ENCODE measurements at regions not wholly inside any gene's neighbourhood (a gene's known extent, or its start where the extent isn't known, plus 50 kb on each side); places are given as distances from the start of the nearest gene placed in this dataset.

DNA sequence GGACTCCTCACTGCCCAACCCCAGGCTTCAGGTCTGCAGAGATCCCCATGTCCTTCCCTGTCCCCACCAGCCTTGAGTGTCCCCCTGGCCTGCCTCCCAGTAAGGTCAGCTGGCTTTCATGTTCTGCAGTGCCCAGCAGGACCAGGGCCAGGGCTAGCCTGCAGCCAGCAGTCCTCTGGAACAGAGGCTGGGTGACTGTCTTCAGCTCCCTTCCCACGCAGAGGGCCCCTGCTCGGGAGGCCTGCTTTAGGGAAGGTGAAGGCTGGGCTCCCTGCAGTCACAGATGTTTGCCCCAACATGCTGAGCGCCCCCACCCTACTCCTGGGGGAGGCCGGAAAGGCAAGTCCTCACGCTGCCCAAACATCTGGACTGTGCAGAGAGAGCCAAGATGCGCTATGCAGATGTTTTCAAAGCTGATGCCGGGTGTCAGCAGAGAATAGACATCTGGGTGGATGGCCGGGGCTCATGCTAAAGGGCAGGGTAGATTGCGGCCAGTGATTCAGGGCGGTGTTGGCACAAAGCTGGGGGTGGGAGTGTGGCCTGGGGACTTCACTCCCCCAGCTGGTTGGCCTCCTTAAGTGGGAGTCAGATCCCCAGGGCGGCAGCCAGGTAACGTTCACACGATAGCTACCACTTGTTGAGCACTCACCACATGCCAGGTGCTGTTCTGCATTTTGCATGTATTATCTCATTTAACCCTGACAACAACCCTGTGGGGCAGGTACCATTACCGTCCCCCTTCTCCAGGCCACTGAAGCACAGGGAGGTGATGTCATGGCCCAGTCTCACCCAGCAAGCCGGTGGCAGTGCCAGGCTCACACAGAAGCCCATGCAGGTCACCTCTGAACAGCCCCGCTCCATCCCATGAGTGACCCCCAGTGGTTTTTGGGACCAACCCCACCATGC lies 71.2 kb upstream of the COL13A1 start:
- Histone ChIP-seq H3K36me3 (no peaks in the 10 kb centered on the region), H3K9me3 (no peaks in the 10 kb centered on the region), H3K4me1 (peaks cover 9% of the 10 kb centered on the region), H3K27me3 (no peaks in the 10 kb centered on the region), H3K4me3 (ENCODE audit: low read depth, low read length) (no peak overlapping the region)
- no peak for DNase-seq
- no peak for TF ChIP-seq CTCF (IDR thresholded peaks at IDR 0.05; ENCODE audit: low read depth, low read length)

- Histone ChIP-seq H3K4me3 (ENCODE audit: low read depth, low read length) (no peak overlapping the region), H3K4me1 (peaks cover 9% of the 10 kb centered on the region), H3K9me3 (no peaks in the 10 kb centered on the region), H3K27me3 (no peaks in the 10 kb centered on the region), H3K36me3 (no peaks in the 10 kb centered on the region)
- TF ChIP-seq CTCF (IDR thresholded peaks at IDR 0.05; ENCODE audit: low read depth, low read length) = no peak
- DNase-seq = no peak
These were observed 70.5 kb upstream of the COL13A1 start for GRCh38 chr10:69731184-69731583.

- TF ChIP-seq CTCF (IDR thresholded peaks at IDR 0.05; ENCODE audit: low read depth, low read length) = no peak
- no peak for DNase-seq
- peaks cover 9% of the 10 kb centered on the region for H3K4me1 ChIP-seq
These were observed 70.0 kb upstream of the COL13A1 start for GRCh38 chr10:69731698-69732097.

GRCh38 chr10:69732147-69732825 lies 69.4 kb upstream of the COL13A1 start:
- no peak for TF ChIP-seq CTCF (IDR thresholded peaks at IDR 0.05; ENCODE audit: low read depth, low read length)
- peaks cover 9% of the 10 kb centered on the region for H3K4me1 ChIP-seq
- H3K36me3 ChIP-seq = no peaks in the 10 kb centered on the region
- no peaks in the 10 kb centered on the region for H3K27me3 ChIP-seq
- no peaks in the 10 kb centered on the region for H3K9me3 ChIP-seq
- H3K4me3 ChIP-seq (ENCODE audit: low read depth, low read length) = no peak overlapping the region
- no peak for DNase-seq

More at GRCh38 chr10:69731698-69732097, 70.0 kb upstream of the COL13A1 start:
- H3K4me3 ChIP-seq (ENCODE audit: low read depth, low read length) = no peak overlapping the region
- no peaks in the 10 kb centered on the region for H3K36me3 ChIP-seq
- H3K9me3 ChIP-seq = no peaks in the 10 kb centered on the region
- H3K27me3 ChIP-seq = no peaks in the 10 kb centered on the region

GRCh38 chr10:69732826-69733150 lies 68.9 kb upstream of the COL13A1 start:
- Histone ChIP-seq H3K4me3 (ENCODE audit: low read depth, low read length) (no peak overlapping the region), H3K4me1 (peaks cover 9% of the 10 kb centered on the region), H3K27me3 (no peaks in the 10 kb centered on the region), H3K9me3 (no peaks in the 10 kb centered on the region), H3K36me3 (no peaks in the 10 kb centered on the region)
- DNase-seq = no peak
- TF ChIP-seq CTCF (IDR thresholded peaks at IDR 0.05; ENCODE audit: low read depth, low read length) = no peak

- H3K27me3 ChIP-seq = no peaks in the 10 kb centered on the region
These were observed 67.9 kb upstream of the COL13A1 start for GRCh38 chr10:69733791-69734261.

More at GRCh38 chr10:69733791-69734261, 67.9 kb upstream of the COL13A1 start:
- Histone ChIP-seq H3K36me3 (no peaks in the 10 kb centered on the region), H3K4me1 (peaks cover 3% of the 10 kb centered on the region), H3K9me3 (no peaks in the 10 kb centered on the region), H3K4me3 (ENCODE audit: low read depth, low read length) (no peak overlapping the region)
- no peak for TF ChIP-seq CTCF (IDR thresholded peaks at IDR 0.05; ENCODE audit: low read depth, low read length)
- DNase-seq = no peak

Measured in BE2C (cell line).